A673 (cell line): ENCODE measurements at regions not wholly inside any gene's neighbourhood (a gene's known extent, or its start where the extent isn't known, plus 50 kb on each side); places are given as distances from the start of the nearest gene placed in this dataset.

Source experiments
- CTCF ChIP-seq: fragments of 300-800, 200-600 bp; sonication (generic); conservative IDR thresholded peaks from 2 replicates; pipeline ENCODE4 v1.5.1; 2017; ENCODE audit warnings: low read depth, mild to moderate bottlenecking, antibody characterized with exemption, low read length, moderate library complexity, mixed read lengths
- EZH2 ChIP-seq: fragments of 200-600 bp; sonication (generic); IDR thresholded peaks from 2 replicates; pipeline ENCODE4 v1.6.1; 2017; ENCODE audit warnings: borderline replicate concordance, low read depth, mild to moderate bottlenecking, mixed read lengths, antibody characterized with exemption, low read length; ENCODE audit not compliant: poor library complexity, severe bottlenecking

GRCh38 chr12:118783703-118784102 lies 197.6 kb upstream of the SRRM4 start:
- TF ChIP-seq CTCF (no peak), EZH2 (no peak)
